Adipocyte (in vitro differentiated cells): ENCODE measurements at regions not wholly inside any gene's neighbourhood (a gene's known extent, or its start where the extent isn't known, plus 50 kb on each side); places are given as distances from the start of the nearest gene placed in this dataset.

Experiments used
- DNase-seq: peaks from one replicate; pipeline ENCODE4 v3.0.0-alpha.2; 2015; ENCODE audit warnings: low read depth
- H3K27me3 ChIP-seq: replicated peaks from 2 replicates; pipeline ENCODE4 v1.7.0; 2013; ENCODE audit warnings: mild to moderate bottlenecking, low read length, moderate library complexity; ENCODE audit not compliant: control insufficient read depth, insufficient read depth
- H3K36me3 ChIP-seq: 2 replicates; pipeline ENCODE4 v1.7.0; 2013; ENCODE audit warnings: low read length, mild to moderate bottlenecking, moderate library complexity; ENCODE audit not compliant: control insufficient read depth, insufficient read depth, severe bottlenecking
- H3K4me1 ChIP-seq: 2 replicates; pipeline ENCODE4 v1.7.0; 2013; ENCODE audit warnings: mild to moderate bottlenecking, low read length, moderate library complexity; ENCODE audit not compliant: control insufficient read depth, insufficient read depth
- H3K4me3 ChIP-seq: 2 replicates; pipeline ENCODE4 v1.7.0; 2013; ENCODE audit warnings: mild to moderate bottlenecking, low read length, moderate library complexity
- H3K9ac ChIP-seq: 2 replicates; pipeline ENCODE4 v1.7.0; 2013; ENCODE audit warnings: mild to moderate bottlenecking, low read length, moderate library complexity
- H3K9me3 ChIP-seq: 2 replicates; pipeline ENCODE4 v1.7.0; 2013; ENCODE audit warnings: mild to moderate bottlenecking, low read length, moderate library complexity; ENCODE audit not compliant: control insufficient read depth

GRCh38 chr6:126147291-126147815, 161.0 kb downstream of the TRMT11 start:
- no peaks in the 10 kb centered on the region for H3K27me3 ChIP-seq
- H3K9ac ChIP-seq = no peak overlapping the region
- H3K4me1 ChIP-seq = peaks cover 11% of the 10 kb centered on the region
- no peaks in the 10 kb centered on the region for H3K36me3 ChIP-seq
- no peaks in the 10 kb centered on the region for H3K9me3 ChIP-seq
- no peak overlapping the region for H3K4me3 ChIP-seq
- DNase-seq = no peak

- Histone ChIP-seq H3K9me3 (no peaks in the 10 kb centered on the region), H3K4me3 (no peak overlapping the region), H3K36me3 (no peaks in the 10 kb centered on the region), H3K4me1 (peaks cover 2% of the 10 kb centered on the region), H3K9ac (no peak overlapping the region), H3K27me3 (no peaks in the 10 kb centered on the region)
- no peak for DNase-seq
Observed at GRCh38 chr6:126148853-126149252, 162.5 kb downstream of the TRMT11 start.

- DNase-seq = no peak
- no peak overlapping the region for H3K9ac ChIP-seq
- H3K4me1 ChIP-seq = no peaks in the 10 kb centered on the region
- H3K4me3 ChIP-seq = no peak overlapping the region
- H3K27me3 ChIP-seq = no peaks in the 10 kb centered on the region
- no peaks in the 10 kb centered on the region for H3K9me3 ChIP-seq
- no peaks in the 10 kb centered on the region for H3K36me3 ChIP-seq
Observed at GRCh38 chr6:126152372-126152745, 166.0 kb downstream of the TRMT11 start.

GRCh38 chr6:126153661-126154060, 167.3 kb downstream of the TRMT11 start:
- Histone ChIP-seq H3K4me3 (no peak overlapping the region), H3K4me1 (no peaks in the 10 kb centered on the region), H3K36me3 (no peaks in the 10 kb centered on the region), H3K9me3 (no peaks in the 10 kb centered on the region), H3K27me3 (no peaks in the 10 kb centered on the region), H3K9ac (no peak overlapping the region)
- DNase-seq = no peak

- no peak for DNase-seq
- no peak overlapping the region for H3K9ac ChIP-seq
- no peaks in the 10 kb centered on the region for H3K4me1 ChIP-seq
Observed at GRCh38 chr6:126156973-126157372, 170.6 kb downstream of the TRMT11 start.

GRCh38 chr6:126167726-126168125, 172.2 kb upstream of the CENPW start:
- Histone ChIP-seq H3K36me3 (no peaks in the 10 kb centered on the region), H3K9ac (no peak overlapping the region), H3K4me3 (no peak overlapping the region), H3K9me3 (peaks cover 4% of the 10 kb centered on the region), H3K4me1 (no peaks in the 10 kb centered on the region), H3K27me3 (no peaks in the 10 kb centered on the region)
- peak; percentile 32 for DNase-seq

More at GRCh38 chr6:126156973-126157372, 170.6 kb downstream of the TRMT11 start:
- no peak overlapping the region for H3K4me3 ChIP-seq
- no peaks in the 10 kb centered on the region for H3K9me3 ChIP-seq
- no peaks in the 10 kb centered on the region for H3K27me3 ChIP-seq
- no peaks in the 10 kb centered on the region for H3K36me3 ChIP-seq

- Histone ChIP-seq H3K27me3 (no peaks in the 10 kb centered on the region), H3K4me3 (no peak overlapping the region), H3K36me3 (no peaks in the 10 kb centered on the region), H3K9ac (no peak overlapping the region), H3K4me1 (no peaks in the 10 kb centered on the region), H3K9me3 (no peaks in the 10 kb centered on the region)
- no peak for DNase-seq
Observed at GRCh38 chr6:126170433-126170832, 169.5 kb upstream of the CENPW start.

GRCh38 chr6:126170978-126171382, 168.9 kb upstream of the CENPW start:
- DNase-seq = no peak
- no peak overlapping the region for H3K9ac ChIP-seq
- H3K27me3 ChIP-seq = no peaks in the 10 kb centered on the region
- H3K4me1 ChIP-seq = peaks cover 1% of the 10 kb centered on the region
- H3K4me3 ChIP-seq = no peak overlapping the region
- H3K9me3 ChIP-seq = no peaks in the 10 kb centered on the region
- H3K36me3 ChIP-seq = no peaks in the 10 kb centered on the region

- Histone ChIP-seq H3K27me3 (no peaks in the 10 kb centered on the region), H3K9me3 (no peaks in the 10 kb centered on the region), H3K4me3 (no peak overlapping the region), H3K36me3 (no peaks in the 10 kb centered on the region), H3K9ac (no peak overlapping the region), H3K4me1 (peaks cover 9% of the 10 kb centered on the region)
- no peak for DNase-seq
Observed at GRCh38 chr6:126172131-126172530, 167.8 kb upstream of the CENPW start.

GRCh38 chr6:126173265-126173664, 166.7 kb upstream of the CENPW start:
- peaks cover 9% of the 10 kb centered on the region for H3K4me1 ChIP-seq
- no peaks in the 10 kb centered on the region for H3K9me3 ChIP-seq

GRCh38 chr6:126174697-126175096, 165.2 kb upstream of the CENPW start:
- Histone ChIP-seq H3K4me1 (peaks cover 9% of the 10 kb centered on the region), H3K36me3 (no peaks in the 10 kb centered on the region), H3K27me3 (no peaks in the 10 kb centered on the region), H3K9ac (no peak overlapping the region), H3K4me3 (no peak overlapping the region), H3K9me3 (no peaks in the 10 kb centered on the region)
- DNase-seq = no peak

More at GRCh38 chr6:126173265-126173664, 166.7 kb upstream of the CENPW start:
- DNase-seq = no peak
- Histone ChIP-seq H3K27me3 (no peaks in the 10 kb centered on the region), H3K9ac (no peak overlapping the region), H3K36me3 (no peaks in the 10 kb centered on the region), H3K4me3 (no peak overlapping the region)

GRCh38 chr6:126175251-126175650, 164.7 kb upstream of the CENPW start:
- DNase-seq = no peak
- Histone ChIP-seq H3K9ac (no peak overlapping the region), H3K9me3 (no peaks in the 10 kb centered on the region), H3K36me3 (no peaks in the 10 kb centered on the region), H3K4me3 (no peak overlapping the region), H3K27me3 (no peaks in the 10 kb centered on the region), H3K4me1 (peaks cover 9% of the 10 kb centered on the region)
